Smooth muscle cell (in vitro differentiated cells): ENCODE measurements at regions not wholly inside any gene's neighbourhood (a gene's known extent, or its start where the extent isn't known, plus 50 kb on each side); places are given as distances from the start of the nearest gene placed in this dataset.
"Not testable (repeated sequence)": the region's sequence is repeated elsewhere in the genome, so short reads cannot be mapped to it uniquely, and the experiment has no call there.

Source experiments
- DNase-seq: peaks from one replicate; lab custom pipeline; 2025; ENCODE audit not compliant: unreplicated experiment; lab: John Stamatoyannopoulos, UW
- H2AFZ ChIP-seq: fragments of 200-600 bp; sonication (generic); 2 replicates; pipeline ENCODE4 v1.6.0; 2016; ENCODE audit warnings: antibody characterized with exemption, low read depth, mild to moderate bottlenecking
- H3F3A ChIP-seq: fragments of 200-600 bp; sonication (generic); 2 replicates; pipeline ENCODE4 v1.6.0; 2017; ENCODE audit warnings: antibody characterized with exemption, low read depth
- H3K27ac ChIP-seq: fragments of 200-600 bp; sonication (generic); 2 replicates; pipeline ENCODE4 v1.5.1; 2016; ENCODE audit warnings: low read depth, mild to moderate bottlenecking
- H3K27me3 ChIP-seq: fragments of 200-600 bp; sonication (generic); 2 replicates; pipeline ENCODE4 v1.6.1; 2016; ENCODE audit warnings: low read depth, mild to moderate bottlenecking
- H3K36me3 ChIP-seq: fragments of 200-600 bp; sonication (generic); 2 replicates; pipeline ENCODE4 v1.5.1; 2016; ENCODE audit warnings: low read depth
- H3K4me1 ChIP-seq: fragments of 200-600 bp; sonication (generic); 2 replicates; pipeline ENCODE4 v1.5.1; 2016; ENCODE audit warnings: low read depth
- H3K4me2 ChIP-seq: fragments of 200-600 bp; sonication (generic); 2 replicates; pipeline ENCODE4 v1.6.0; 2016; ENCODE audit warnings: mild to moderate bottlenecking
- H3K4me3 ChIP-seq: fragments of 200-600 bp; sonication (generic); 2 replicates; pipeline ENCODE4 v1.5.1; 2016; ENCODE audit warnings: mild to moderate bottlenecking
- H3K79me2 ChIP-seq: fragments of 200-600 bp; sonication (generic); 2 replicates; pipeline ENCODE4 v1.6.0; 2016; ENCODE audit warnings: low read depth, mild to moderate bottlenecking
- H3K9ac ChIP-seq: fragments of 200-600 bp; sonication (generic); 2 replicates; pipeline ENCODE4 v1.6.0; 2016; ENCODE audit warnings: low read depth
- H3K9me3 ChIP-seq: fragments of 200-600 bp; sonication (generic); replicated peaks from 2 replicates; pipeline ENCODE4 v1.5.1; 2016; ENCODE audit warnings: low read depth
- H4K20me1 ChIP-seq: fragments of 200-600 bp; sonication (generic); 2 replicates; pipeline ENCODE4 v1.6.0; 2016; ENCODE audit warnings: low read depth
- WGBS: methylation state at CpG from one replicate; pipeline ENCODE4 v1.1.7; 2016; ENCODE audit warnings: low lambda C conversion rate; 5-methylcytosine and 5-hydroxymethylcytosine counted together
- TF ChIP-seq, protein P1 (sequence below): fragments of 200-600 bp; sonication (generic); IDR thresholded peaks from 2 replicates; pipeline ENCODE4 v1.5.1; 2017; ENCODE audit warnings: borderline replicate concordance, mild to moderate bottlenecking, antibody characterized with exemption; ENCODE audit not compliant: insufficient read depth, poor library complexity, severe bottlenecking

DNA sequence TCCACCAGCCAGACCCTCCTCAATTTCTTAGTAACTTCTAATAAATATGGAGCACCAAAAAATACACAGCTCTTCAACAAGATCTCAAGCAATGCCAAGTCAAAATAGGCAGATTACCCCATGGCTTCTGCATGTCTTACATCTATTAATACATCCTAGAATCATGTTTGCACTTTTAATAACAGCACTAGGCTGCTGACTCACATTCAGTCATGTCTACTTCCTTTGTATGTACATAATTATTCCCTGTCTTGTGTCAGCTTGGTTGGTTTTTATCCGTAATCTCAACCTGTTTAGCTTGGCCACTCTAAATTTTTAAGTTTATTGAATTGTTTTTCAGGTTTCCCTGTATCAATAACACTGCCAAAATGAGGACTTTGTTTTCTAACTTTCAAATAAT, 420.1 kb upstream of the ACVR2A start:
- H3K4me3 ChIP-seq, result no peak overlapping the region
- no peak overlapping the region for H3K4me2 ChIP-seq
- no peak overlapping the region for H3K9ac ChIP-seq
- H3K27ac ChIP-seq, result no peak overlapping the region
- no peaks in the 10 kb centered on the region for H3K79me2 ChIP-seq
- no peaks in the 10 kb centered on the region for H3K9me3 ChIP-seq
- H2AFZ ChIP-seq, result no peak overlapping the region
- H3K4me1 ChIP-seq, result no peaks in the 10 kb centered on the region
- no peaks in the 10 kb centered on the region for H3F3A ChIP-seq
- no peaks in the 10 kb centered on the region for H3K36me3 ChIP-seq
- TF ChIP-seq, protein P1, sequence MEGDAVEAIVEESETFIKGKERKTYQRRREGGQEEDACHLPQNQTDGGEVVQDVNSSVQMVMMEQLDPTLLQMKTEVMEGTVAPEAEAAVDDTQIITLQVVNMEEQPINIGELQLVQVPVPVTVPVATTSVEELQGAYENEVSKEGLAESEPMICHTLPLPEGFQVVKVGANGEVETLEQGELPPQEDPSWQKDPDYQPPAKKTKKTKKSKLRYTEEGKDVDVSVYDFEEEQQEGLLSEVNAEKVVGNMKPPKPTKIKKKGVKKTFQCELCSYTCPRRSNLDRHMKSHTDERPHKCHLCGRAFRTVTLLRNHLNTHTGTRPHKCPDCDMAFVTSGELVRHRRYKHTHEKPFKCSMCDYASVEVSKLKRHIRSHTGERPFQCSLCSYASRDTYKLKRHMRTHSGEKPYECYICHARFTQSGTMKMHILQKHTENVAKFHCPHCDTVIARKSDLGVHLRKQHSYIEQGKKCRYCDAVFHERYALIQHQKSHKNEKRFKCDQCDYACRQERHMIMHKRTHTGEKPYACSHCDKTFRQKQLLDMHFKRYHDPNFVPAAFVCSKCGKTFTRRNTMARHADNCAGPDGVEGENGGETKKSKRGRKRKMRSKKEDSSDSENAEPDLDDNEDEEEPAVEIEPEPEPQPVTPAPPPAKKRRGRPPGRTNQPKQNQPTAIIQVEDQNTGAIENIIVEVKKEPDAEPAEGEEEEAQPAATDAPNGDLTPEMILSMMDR, result no peak
- no peak for DNase-seq
- H3K27me3 ChIP-seq, result no peaks in the 10 kb centered on the region
- H4K20me1 ChIP-seq, result no peaks in the 10 kb centered on the region
- WGBS, result 67% methylated on average over 1 of the region's 1 CpG

DNA sequence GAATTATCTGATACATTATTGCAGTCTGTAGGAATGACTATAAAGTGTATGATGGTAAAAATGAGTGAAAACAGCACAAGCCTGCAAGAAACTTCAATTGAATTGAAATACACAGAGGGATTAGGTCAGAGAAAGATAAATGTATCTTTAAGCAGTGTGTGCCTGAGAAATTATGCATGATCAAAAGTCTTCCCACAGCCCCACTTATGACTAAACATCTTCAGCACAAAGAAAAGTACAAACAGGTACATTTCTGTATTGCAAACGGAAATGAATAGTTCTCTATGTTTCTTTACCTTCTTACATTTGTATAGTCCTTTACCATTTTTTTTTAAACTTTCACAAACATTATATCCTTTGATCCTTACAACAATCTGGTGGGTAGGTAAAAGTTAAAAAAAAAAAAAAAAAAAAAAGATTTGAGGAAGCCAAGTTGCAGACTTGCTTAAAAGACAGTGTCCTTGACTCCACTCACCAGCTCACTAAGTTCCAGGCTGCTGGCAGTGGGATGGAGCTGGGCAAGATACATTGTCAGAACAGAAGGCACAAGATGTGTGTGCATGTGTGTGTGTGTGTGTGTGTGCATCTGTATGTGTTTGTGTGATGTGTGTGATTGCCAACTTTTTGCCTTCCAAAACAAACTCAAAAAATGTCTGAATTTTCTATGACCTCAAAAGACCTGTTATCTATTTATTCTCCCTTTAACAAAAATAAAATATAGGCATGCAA, 423.7 kb upstream of the ACVR2A start:
- H3K79me2 ChIP-seq, result no peaks in the 10 kb centered on the region
- no peak overlapping the region for H2AFZ ChIP-seq
- 86% methylated on average over 1 of the region's 1 CpG for WGBS
- DNase-seq, result no peak
- H3F3A ChIP-seq, result no peaks in the 10 kb centered on the region
- H3K4me2 ChIP-seq, result no peak overlapping the region
- TF ChIP-seq, protein P1, result no peak
- no peaks in the 10 kb centered on the region for H3K4me1 ChIP-seq
- H3K36me3 ChIP-seq, result no peaks in the 10 kb centered on the region
- H3K27ac ChIP-seq, result no peak overlapping the region
- H3K9me3 ChIP-seq, result no peaks in the 10 kb centered on the region
- H4K20me1 ChIP-seq, result no peaks in the 10 kb centered on the region
- H3K9ac ChIP-seq, result no peak overlapping the region
- no peak overlapping the region for H3K4me3 ChIP-seq
- H3K27me3 ChIP-seq, result no peaks in the 10 kb centered on the region

DNA sequence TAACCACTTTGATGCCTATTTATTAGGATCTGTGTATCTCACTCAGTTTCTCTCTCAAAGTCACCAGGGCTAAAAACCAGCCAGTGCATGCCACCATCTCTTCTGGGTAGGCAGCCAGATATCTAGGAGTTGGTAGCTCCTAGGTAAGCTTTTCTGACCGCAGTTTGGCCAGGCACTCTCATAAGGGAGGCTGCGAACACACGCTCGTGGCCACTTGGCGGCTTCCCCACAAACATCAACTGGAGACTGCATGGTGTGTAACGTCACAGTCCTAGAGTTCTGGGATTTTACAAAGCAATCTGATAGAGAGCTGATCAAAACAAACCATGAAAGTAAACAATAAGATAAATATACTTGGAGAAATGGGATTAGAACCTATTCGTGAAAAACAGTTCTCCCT, 424.3 kb upstream of the ACVR2A start:
- Histone ChIP-seq H3K27ac (no peak overlapping the region), H3K9ac (no peak overlapping the region), H3K79me2 (no peaks in the 10 kb centered on the region), H3K27me3 (no peaks in the 10 kb centered on the region), H3K9me3 (no peaks in the 10 kb centered on the region), H3K36me3 (no peaks in the 10 kb centered on the region), H3K4me2 (no peak overlapping the region), H3K4me1 (no peaks in the 10 kb centered on the region), H4K20me1 (no peaks in the 10 kb centered on the region), H3F3A (no peaks in the 10 kb centered on the region), H2AFZ (no peak overlapping the region), H3K4me3 (no peak overlapping the region)
- WGBS, result 68% methylated on average over 7 of the region's 7 CpGs
- DNase-seq, result no peak
- TF ChIP-seq, protein P1, result no peak

DNA sequence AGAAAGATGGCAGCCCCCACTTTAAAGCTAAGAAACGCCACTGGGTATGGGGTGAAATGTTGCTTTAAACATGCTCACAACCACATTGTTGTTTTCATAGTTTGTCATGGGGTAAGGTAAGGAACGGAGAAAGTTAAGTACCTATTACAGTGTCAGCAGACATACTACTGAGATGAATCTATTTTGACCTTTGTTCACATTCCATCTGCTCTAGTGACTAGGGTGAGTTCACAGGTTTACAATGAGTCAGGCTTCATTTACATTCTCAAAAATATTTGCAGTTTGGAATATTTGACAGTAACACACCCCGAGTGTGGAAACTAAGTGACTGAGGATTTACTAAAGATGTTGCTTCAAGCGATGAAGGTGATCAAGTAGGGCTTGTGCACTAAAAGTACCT, 428.7 kb upstream of the ACVR2A start:
- Histone ChIP-seq H3F3A (no peaks in the 10 kb centered on the region), H3K79me2 (no peaks in the 10 kb centered on the region), H2AFZ (no peak overlapping the region), H3K4me2 (no peak overlapping the region), H3K36me3 (no peaks in the 10 kb centered on the region), H3K27ac (no peak overlapping the region), H3K27me3 (no peaks in the 10 kb centered on the region), H3K4me1 (no peaks in the 10 kb centered on the region), H3K9ac (no peak overlapping the region), H4K20me1 (no peaks in the 10 kb centered on the region), H3K9me3 (no peaks in the 10 kb centered on the region), H3K4me3 (no peak overlapping the region)
- DNase-seq, result no peak
- TF ChIP-seq, protein P1, result no peak
- WGBS, result 76% methylated on average over 4 of the region's 4 CpGs

DNA sequence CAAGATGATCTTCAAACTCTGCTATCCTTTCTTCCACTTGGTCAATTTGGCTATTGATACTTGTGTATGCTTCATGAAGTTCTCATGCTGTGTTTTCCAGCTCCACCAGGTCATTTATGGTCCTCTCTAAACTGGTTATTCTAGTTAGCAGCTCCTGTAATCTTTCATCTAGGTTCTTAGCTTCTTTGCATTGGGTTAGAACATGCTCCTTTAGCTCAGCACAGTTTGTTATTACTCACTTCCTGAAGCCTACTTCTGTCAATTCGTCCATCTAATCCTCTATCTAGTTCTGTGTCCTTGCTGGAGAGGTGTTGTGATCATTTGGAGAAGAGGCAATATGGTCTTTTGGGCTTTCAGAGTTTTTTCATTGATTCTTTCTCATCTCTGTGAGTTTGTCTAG, 430.2 kb upstream of the ACVR2A start:
- H3F3A ChIP-seq, H3K79me2 ChIP-seq, H3K27me3 ChIP-seq, H3K4me1 ChIP-seq, H3K4me3 ChIP-seq, H3K9ac ChIP-seq, H3K27ac ChIP-seq, H2AFZ ChIP-seq, DNase-seq, H3K4me2 ChIP-seq, H3K9me3 ChIP-seq, H4K20me1 ChIP-seq, H3K36me3 ChIP-seq: not testable (repeated sequence)
- WGBS, result 59% methylated on average over 1 of the region's 1 CpG
